GM19023 (cell line): ENCODE measurements at regions not wholly inside any gene's neighbourhood (a gene's known extent, or its start where the extent isn't known, plus 50 kb on each side); places are given as distances from the start of the nearest gene placed in this dataset.

Source experiments
- ATAC-seq: cut with Tn5 transposase; IDR thresholded peaks from one replicate; pipeline ENCODE4 v1.9.1; 2021; ENCODE audit warnings: mild to moderate bottlenecking, moderate library complexity; ENCODE audit not compliant: unreplicated experiment

DNA sequence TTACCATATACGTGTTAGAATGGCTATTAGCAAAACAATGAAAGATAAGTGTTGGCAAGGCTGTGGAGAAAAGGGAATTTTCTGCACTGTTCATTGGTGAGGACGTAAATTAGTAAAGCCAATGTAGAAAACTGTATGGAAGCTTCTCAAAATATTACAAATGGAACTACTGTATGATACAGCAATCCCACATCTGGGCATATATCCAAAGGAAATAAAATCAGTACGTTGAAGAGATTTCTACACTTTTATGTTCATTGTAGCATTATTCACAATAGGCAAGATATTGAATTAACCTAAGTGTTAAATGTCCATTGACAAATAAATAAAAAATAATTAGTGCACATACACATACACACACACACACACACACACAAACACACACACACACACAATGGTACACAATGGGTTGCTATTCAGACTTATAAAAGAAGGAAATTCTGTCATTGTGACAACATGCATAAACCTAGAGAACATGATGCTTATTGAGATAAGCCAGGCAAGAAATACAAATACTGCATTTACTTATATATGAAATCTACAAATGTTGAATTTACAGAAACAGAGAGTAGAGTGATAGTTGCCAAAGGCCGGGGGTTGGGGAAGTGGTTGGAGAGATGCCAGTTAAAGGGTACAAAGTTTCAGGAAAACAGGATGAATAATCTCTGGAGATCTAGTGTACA is 565.8 kb upstream of the LRRC4C start:
- ATAC-seq = no peak

DNA sequence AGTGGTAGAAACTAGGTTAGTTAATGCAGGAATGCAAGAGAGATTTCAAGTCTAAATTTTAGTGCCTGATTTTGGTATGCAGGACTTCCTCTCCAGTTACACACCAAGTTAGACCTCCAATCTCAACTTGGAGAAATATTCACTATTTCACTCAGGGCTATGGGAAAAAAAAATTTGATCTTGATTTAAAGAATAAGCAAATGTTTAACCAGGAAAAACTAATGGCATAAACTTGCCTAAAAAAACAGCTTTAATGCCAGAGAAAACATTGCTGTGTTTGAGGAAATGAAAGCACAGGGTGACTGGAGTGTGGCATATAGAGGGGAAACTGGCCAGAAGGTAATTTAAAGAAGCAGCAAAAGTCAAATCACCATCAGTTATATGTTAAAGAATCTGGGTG is 575.4 kb upstream of the LRRC4C start:
- no peak for ATAC-seq

DNA sequence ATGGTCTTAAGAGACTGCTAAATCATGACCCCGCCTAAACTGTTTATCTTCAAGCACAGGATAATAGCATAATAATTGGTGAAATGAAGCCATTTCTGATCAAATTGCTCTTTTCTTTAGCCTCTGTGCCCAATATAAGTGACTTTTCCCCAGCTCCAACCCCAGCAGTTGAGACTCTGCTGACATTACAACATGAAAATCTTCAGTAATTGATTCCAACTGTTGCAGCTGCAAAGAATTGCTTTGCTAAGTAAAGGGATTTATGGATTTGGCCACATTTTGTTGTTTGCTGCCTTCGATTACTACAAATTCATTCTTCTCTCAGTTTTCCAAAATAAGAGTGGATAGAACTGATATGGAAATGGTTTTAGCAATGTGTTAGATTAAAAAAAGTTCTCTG is 576.7 kb upstream of the LRRC4C start:
- ATAC-seq = no peak

DNA sequence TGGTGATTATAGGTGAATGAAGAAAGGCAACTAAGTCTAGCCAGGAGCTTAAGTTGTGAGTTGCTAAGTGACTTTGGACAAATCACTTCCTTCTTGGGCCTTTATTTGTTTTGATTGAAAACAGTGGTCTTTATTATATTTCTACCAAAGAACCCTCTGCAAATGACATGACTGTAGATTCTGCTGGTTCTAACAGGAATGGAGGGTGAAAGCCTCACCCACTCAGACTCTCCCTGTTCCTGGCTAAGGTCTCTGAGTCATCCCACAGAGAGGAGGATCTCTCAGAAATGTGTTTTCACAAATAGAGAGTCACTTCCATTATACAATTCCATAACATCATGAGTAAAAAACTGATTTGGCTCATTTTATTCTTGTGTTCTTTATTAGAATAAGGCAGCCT is 583.9 kb upstream of the LRRC4C start:
- ATAC-seq = no peak

DNA sequence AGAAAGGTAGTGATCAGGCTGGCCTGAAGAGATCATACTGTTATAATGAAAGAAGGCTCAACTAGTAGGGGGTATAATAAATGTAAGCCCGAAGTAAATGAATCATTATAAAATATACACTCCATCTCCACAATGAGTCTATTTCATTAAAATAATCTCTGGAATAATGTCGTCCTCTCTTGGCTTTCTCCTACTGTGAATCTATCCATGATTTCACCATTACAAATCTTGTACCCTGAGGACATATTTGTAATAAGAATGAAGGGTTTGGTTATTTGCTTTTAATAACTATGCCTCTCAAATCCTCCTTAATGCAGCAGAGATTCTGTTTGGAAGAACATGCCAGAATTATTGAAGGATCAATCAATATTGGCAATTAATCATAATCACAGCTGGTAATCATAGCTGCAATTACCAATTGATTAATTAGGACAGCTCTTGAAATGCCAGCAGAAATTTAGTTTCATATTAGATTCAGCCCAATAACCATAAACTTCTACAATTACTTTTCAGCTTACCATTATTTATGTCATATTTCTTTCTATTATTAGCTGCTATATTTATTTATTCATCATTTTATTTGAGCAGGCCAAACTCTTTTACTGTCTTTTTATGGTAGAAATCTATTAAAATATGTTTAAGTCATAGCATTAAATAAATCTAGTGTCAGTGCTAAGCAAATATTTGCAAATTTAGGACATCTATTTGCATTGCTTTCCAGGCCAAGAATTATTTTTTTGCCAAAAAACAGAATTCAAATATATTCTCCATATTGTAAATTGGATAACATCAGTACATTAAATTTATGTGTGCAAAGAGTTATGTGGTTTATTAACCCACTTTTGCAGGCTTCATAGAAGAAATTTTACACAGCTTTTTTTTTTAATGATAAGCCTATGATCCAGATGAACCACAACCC is 588.4 kb upstream of the LRRC4C start:
- ATAC-seq = no peak

DNA sequence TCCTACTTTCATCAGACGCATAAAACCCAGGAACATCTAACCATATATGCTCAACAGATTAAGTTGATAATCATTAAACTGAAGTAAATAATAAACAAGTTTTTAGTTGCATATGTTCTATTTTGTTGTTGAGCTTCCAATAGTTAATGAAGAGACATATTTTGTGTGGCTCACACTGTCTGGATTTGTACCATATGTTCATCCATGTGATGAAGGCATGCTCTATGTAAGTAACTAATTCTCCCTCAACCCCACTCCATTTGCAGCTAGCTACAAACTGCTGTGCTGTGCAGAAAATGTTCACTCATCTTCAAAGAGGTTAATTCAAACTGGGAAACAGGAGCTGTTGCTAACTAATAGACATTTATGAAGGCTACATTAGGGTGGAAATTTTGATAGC is 589.7 kb upstream of the LRRC4C start:
- no peak for ATAC-seq

DNA sequence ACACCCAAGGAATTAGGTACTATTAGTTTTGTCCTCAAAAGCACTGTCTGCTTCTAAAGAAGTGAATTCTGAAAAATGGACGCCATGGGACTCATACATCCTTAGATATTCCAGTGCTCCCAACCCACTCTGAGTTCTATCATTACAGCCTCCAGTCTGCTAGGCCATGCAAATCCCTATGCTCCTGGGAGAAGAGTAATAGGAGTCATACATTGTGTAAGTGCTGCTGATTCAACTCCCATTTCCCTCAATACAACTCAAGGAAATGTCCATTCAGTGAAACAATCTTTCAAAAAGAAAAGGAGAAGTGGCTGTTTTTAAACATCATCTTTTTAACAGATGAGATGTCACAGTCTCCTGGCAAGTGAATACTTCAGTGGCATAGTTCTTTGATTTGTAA is 590.2 kb upstream of the LRRC4C start:
- ATAC-seq = no peak

DNA sequence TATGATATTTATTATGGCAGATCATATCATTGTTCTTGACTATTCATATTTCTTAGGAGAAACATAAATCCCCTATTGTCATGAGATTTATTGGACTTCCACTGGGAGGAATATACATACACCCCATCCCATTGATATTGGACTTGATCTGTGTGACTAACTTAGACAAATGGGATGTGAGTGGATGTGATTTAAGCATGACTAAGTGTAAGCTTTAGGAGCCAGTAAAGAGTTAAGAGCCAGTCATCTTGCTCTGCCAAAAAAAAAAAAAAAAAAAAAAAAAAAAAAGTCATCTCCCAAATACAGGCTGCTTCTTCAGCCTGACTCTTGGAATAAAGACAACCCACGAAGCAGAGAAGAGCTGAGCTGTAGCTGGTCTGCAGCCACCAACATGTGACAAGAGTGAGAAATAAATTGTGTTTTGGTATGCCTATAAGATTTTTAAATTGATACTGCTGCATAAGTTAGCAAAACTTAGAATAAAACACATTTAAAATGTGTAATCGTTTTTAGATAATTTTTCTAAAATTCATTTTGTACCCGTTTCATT is 595.0 kb upstream of the LRRC4C start:
- ATAC-seq = no peak

DNA sequence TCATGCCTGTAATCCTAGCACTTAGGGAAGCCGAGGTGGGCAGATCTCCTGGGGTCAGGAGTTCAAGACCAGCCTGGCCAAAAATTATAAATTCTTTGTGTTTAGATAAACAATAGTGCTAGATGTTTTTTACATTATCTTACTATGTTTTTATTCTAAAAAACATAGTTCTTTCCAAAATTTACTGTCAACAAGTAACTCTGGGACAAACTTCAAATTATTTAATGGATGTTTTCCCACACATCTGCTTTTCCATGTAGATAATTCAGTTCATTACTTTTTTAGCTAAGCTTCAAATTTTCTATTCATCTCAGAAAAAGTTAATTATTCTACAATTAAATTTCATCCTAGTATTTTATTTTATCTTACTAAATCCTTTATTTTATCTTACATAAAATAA is 596.2 kb upstream of the LRRC4C start:
- no peak for ATAC-seq

DNA sequence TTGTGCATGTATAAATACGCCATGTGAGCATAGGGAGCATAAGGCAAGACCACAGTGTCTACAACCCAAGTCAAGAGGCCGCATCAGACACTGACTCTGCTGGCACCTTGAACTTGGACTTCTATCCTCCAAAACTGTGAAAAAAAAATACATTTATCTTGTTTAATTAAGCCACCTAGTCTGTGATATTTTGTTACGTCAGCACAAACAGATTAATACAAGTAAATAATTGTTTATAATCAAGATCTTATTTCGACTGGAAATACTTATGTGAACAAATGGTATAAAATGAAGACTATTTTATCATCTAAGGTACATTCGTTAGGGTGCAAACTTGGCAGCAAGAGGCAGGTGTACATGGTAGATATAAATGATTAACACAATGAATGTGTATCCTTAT is 599.3 kb upstream of the LRRC4C start:
- no peak for ATAC-seq

DNA sequence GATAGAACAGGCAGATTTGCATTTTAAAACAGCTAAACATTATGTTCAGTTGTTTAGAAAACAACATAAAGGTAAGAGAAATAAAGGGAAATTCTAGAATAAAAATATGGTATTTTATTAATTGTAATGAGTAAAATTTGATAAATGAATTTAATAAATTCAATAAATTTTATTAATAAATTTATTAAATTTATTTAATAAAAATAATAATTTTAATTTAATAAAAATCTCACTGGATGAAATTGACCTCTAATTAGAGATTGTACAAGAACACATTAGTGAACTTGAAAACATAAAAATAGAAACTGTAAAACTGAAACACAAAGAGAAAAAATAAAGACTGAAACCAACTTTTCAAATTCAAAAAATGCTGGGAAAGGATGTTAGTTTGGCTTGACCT is 605.7 kb upstream of the LRRC4C start:
- no peak for ATAC-seq

DNA sequence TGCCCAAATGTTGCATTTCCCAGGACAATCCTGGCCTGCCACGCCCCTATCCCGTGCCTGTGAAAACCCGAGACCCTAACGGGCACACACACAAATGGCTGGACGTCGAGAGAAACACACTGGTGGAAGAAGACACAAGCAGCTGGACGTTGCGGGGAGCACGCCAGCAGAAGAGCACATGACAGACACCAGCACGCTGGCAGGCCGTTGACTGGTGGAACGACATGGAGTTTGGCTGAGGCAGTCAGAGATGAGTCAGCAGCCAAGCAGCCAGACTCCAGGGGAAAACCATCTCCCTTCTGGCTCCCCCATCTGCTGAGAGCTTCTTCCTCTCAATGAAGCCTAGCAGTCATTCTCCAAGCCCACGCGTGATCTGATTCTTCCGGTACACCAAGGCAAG is 606.7 kb upstream of the LRRC4C start:
- ATAC-seq = no peak

DNA sequence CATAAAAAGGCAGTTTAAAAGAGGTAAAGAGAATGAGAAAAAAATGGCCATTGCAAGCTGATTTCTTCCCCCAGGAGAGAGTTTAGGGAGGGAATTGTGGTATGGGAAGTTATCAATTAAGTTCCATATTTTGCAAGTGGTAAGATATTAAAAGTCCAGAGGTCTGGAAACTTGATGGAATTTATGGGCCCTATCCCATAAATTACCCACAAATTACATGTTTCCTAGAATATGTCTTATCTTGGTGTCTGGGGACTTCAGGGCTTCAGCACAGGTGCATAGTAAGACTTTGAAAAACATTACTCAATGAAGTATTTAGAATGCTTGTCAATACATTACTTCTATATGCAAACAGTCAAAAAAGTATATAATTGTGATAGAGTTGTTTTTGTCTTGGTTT is 614.9 kb upstream of the LRRC4C start:
- ATAC-seq = no peak

DNA sequence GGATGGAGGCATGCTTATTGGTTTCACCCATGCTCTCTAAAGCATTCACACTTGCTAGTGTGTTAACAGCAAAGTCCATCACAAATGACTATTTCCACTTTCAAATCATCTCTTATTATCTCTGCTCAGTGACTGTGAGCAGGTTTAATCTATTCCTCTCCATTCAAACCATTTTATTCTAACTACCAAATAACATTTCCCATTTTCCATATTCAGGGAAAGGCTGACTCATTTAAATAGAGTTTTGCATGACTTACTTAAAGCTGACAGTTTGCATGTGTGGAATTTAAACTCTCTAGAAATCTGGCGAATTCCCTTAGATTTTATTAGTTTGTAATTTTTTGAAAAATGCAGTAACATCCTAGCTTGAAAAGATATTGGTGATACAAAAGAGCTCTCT is 615.7 kb upstream of the LRRC4C start:
- no peak for ATAC-seq

DNA sequence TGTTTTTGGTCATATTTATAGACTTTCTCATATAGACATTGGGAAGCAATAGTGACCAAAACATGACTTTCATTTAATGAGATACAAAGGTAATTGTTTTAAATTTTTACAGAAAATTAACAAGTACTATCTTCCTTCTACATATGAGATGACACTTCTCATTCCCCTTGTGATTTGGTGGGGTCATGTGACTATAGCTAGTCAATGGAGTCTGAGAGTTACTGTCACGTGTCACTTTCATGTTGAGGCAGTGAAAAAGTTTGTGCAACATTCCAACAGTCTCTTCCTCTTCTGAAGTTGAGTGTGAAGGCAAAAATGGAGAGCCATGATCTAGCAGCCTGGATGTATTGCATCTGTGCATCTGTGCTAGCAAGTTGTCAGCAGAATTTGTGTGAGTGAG is 618.3 kb upstream of the LRRC4C start:
- ATAC-seq = no peak

DNA sequence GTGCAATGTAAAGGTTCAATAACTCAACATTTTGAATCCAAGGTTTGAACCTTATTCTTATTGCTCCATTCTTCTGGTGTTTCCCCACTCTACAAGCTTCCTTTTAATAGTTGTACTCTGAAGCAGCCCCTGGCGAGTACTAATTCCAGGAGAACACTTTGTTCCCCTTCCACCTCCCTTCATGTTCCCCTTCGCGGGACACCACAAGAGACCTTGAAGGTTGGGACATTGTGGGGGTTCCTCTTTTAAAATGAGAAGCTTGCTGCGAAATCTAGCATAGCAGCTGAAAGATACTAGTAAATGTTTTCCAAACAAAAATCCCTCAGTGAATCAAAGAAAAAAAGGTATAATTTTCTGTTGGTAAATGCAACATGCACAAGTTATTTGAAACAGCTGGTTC is 626.3 kb upstream of the LRRC4C start:
- no peak for ATAC-seq

DNA sequence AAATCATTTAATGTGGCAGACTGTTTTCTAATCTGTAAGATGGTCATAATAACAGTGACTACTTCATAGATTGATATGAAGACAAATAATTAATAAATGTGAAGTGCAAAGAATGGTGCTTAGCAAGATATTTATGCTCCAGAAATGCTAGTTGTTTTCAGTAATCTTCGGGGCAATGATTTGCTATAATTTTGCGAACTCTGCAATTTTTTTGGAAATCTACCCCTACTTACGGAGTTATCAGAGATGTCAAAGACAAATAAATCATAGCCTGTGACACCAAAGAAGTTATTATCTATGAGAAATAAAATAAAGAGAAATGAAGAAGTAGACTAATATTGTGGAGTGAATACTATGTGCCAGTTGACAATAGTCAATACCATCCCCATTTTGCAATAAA is 634.1 kb upstream of the LRRC4C start:
- ATAC-seq = no peak

DNA sequence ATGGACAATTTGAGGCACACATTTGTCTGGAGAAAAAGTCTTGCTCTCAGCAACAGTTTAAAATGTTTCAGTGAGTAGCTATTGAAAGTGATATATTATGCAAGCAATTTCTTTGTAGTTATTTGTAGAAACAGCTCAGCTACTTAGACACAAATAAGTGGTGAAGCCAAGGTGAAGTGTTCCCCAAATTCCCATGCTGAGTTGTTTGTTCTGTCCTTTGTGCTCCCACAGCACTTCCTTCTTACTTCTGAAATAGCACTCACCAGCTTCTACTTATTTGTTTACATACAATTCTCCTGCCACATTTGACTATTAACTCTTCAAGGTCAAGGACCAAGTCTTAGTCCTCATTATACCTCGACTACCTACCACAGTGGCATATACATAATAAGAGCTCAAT is 638.6 kb upstream of the LRRC4C start:
- ATAC-seq = no peak

DNA sequence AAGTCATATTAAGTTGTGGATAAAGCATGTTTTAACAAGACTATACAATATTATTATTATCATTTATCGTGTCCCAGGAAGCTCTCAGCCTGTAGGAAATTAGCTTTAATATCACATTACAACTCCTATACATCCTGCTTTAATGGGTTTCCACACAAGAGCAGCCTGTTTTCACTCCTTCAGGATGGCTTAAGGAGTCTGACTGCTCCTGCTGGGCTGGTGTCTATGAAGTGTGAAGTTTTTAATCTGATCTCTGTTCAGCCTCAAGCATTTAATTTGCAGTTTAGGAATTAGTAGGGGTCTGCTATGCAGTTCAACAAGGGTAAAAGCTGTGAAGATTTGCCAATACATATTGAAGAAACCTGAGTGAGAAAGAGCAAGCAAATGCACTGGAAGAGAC is 653.4 kb upstream of the LRRC4C start:
- ATAC-seq = no peak

DNA sequence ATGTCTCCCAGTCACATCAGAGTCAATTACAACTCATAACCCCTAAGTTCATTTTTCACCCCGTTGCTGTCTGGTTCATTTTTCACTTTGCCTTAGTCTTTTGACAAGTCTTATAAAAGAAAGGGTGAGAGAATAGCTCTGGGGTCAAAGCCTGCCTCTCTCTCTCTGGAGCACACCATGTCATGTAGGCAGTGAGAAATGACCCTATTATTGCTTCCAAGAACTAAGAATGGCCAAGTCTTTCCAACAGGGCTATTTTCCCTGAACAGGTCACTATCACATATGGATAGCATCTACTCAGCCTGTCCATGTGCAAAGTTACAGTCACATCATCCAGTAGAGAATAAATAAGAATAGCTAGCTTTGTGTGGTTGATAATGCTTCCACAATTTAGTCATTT is 655.5 kb upstream of the LRRC4C start:
- ATAC-seq = no peak

DNA sequence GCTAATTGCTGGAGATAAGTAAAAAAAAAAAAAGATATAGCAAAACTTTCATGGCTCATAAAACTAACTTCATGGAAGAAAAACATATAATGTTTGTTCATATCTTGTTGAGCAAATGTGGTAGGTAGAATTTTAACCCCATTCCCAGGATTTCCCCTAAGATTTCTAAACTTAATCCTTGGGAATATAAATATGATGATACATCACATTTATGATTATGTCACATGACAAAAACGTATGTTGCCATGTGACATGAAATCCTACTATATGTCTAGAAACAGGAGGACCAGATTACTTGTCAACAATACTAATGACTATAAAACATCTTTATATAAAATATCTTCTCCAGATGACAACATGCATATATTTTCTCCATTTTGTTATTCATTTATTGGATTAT is 679.0 kb upstream of the LRRC4C start:
- ATAC-seq = no peak

DNA sequence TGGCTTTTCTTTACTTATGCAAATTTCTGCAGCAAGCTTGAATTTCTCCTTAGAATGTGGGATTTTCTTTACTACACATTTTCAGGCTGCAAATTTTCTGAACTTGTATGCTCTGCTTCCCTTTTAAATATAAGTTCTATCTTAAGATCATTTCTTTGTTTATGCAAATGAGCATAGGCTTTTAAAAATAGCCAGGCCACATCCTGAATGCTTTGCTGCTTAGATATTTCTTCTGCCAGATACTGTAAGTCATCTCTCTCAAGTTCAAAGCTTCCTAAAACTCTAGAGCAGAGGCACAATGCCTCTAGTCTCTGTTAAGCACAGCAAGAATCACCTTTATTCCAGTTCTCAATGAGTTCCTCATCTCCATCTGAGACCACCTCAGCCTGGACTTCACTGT is 685.9 kb upstream of the LRRC4C start:
- ATAC-seq = no peak
